T47D (cell line): ENCODE measurements at regions not wholly inside any gene's neighbourhood (a gene's known extent, or its start where the extent isn't known, plus 50 kb on each side); places are given as distances from the start of the nearest gene placed in this dataset.
"Not testable (repeated sequence)": the region's sequence is repeated elsewhere in the genome, so short reads cannot be mapped to it uniquely, and the experiment has no call there.

Experiments used
- DNase-seq, 2 experiments: peaks; one replicate each; pipeline versions ENCODE4 v3.0.0 to v3.0.0-alpha.2; 2011 to 2012; ENCODE audit warnings: low read depth in 1 of 2, low spot score in 1 of 2
- JUND ChIP-seq: IDR thresholded peaks from 2 replicates; pipeline ENCODE4 v1.6.1; 2012; ENCODE audit warnings: low read depth
- in situ Hi-C: cut with HindIII; loops from 2 replicates; pipeline ENCODE4 v1.10.0; 2016; ENCODE audit warnings: low sequenced_read_pairs, low pct_unique_long_range_greater_than_20kb

DNA sequence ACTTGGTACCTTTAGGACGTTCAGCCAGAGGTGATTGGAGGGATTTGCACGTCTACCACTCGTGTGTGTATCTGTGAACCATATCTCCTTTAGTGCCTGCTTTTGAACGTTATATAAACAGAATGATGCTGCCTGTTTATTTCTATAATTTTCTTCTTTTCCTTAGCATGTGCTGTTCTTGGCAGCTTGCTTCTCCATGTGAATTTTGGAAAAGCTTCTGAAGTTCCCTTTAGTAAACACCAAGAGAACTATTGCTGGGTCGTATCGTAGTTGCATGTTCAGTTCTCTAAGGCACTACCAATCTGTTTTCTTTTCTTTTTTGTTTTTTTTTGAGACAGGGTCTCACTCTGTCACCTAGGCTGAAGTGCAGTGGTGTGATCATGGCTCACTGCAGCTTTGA, 73.8 kb upstream of the FANCC start:
- in situ Hi-C loops = not testable (repeated sequence)

DNA sequence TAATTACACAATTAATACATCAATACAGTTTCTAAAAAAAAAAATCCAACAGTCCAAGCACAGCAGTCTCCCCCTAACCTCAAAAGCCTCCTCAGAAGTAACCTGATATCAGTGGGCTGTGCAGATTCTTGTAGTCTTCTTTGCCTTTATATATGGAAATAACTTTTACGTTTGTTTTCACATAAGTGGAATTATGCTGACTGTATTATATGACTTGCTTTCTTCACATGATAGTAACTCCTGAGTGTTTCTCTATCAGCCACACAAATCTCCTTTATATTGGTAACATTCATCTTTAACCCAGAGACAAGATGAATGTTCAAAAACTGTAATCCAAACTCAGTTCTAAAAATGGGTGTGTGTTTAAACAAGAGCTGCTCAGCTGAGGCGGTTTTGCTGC, 71.9 kb upstream of the FANCC start:
- in situ Hi-C loops = no loop called here
- DNase-seq = no peak
- no peak for TF ChIP-seq JUND

More for the DNA sequence above, 73.8 kb upstream of the FANCC start:
- not testable (repeated sequence) for DNase-seq

DNA sequence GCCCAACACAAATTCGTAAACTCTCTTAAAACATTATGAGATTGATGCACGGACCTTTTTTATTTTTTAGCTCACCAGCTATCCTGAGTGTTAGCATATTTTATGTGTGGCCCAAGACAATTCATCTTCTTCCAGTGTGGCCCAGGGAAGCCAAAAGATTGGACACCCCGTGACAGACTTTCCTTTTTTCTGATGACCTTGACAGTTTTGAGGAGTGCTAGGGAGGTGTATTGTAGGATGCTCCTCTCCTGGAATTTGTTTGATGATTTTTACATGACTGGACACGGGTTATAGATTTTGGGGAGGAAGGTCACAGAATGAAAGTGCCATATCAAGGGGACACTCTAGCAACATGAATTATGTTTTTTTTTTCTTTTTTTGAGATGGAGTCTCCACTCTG, 69.3 kb upstream of the FANCC start:
- no peak for DNase-seq
- in situ Hi-C loops = no loop called here
- TF ChIP-seq JUND = no peak

DNA sequence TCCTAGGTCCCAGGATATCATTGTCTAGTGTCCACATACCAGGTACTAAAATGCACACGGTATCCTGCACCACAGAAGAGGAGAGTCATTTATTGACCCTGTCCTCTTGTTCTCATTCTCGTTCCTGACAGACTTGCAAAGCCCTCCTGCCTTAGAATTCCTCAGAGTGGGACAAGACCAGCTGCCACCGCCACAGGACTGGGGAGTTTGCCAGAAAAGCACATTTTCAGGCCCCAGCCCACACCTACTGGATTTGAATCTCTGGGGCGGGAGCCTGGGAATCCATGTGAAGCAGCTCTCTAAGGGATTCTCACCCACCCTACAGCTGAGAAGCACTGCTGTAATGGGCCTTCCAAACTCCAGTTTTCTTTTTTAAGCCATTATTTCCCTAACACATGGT, 68.0 kb upstream of the FANCC start:
- in situ Hi-C loops = no loop called here
- DNase-seq = no peak
- TF ChIP-seq JUND = no peak

DNA sequence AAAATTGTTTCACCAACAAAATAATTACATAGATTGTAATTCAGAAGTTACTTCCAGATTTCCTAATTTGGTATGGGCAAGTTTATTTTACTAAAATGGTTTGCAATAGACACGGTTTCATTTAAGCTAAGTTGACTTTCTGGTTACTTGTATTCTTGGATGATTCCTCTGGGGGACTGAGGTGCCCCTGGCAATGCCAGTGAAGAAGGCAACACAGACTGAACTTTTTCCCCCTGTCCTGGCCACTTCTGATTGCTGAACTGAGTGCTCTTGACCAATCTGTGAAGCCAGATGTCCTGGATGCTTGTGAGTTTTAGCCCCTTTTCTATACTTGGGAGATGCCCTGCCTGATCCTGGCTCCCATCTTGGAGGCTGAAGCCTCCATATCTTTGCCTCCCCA, 66.3 kb upstream of the FANCC start:
- no peak for DNase-seq
- in situ Hi-C loops = no loop called here
- no peak for TF ChIP-seq JUND

DNA sequence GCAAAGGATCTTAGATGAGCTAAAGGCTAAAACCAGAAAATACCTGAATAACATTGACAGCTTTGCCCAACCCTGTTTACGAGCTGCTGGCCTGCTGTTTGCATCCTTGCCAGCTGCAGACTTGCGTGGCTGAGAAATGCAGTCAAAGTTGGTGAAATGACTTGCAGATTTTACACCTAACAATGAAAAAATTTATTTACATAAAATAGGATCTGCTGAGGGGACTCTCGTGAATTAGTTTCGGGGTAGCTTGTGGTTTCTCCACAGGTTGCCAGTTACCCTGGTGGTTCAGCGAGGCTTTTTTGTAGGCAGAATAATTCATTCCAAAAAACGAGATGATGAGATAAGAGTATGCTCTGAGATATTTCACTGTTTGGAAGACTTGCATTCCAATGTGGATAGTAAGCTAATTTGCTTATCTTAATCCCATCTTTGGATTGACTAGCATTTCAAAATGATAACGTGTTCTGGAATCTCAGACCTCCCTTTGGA, 65.7 kb upstream of the FANCC start:
- in situ Hi-C loops = no loop called here

DNA sequence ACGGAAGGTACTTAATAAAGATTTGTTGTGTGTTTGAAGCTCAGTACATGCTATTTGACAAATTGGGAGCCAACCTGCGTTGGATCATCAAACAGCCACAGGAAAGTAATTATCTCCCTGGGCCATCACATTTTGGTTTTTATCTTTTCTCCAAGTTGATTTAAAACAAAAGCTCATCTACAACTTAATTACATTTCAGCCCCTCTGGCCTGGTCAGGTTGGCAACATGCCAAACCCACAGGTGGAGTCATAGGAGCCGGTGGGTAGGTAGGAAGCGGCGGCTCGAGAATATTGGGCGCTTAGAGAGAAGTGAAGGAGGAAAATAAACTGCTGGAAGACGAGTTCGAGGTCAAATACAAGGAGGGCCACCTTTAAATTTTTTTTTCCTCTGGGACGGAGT, 64.9 kb upstream of the FANCC start:
- DNase-seq = peak in 1 of 2 experiments; percentile 3
- in situ Hi-C loops = no loop called here
- no peak for TF ChIP-seq JUND

More for the DNA sequence above, 65.7 kb upstream of the FANCC start:
- TF ChIP-seq JUND = no peak
- no peak for DNase-seq

DNA sequence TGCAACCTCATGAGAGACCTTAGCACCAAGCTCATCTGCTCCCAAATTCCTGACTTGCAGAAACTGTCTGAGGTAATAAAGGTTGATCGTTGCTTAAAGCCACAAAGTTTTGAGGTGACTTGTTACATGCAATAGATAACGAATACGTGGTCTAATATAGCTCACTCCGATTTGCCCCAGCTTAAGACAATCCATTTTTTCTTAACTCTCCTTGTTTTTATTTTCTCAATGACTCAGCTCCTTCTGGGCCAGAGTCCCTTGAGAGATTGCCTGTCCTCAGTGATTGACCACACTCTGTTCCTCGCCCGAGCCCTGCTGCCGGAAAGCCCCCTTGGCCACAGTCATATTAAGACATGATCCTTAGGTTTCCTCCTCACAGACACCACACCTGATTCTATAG, 63.7 kb upstream of the FANCC start:
- in situ Hi-C loops = no loop called here
- no peak for DNase-seq
- no peak for TF ChIP-seq JUND

DNA sequence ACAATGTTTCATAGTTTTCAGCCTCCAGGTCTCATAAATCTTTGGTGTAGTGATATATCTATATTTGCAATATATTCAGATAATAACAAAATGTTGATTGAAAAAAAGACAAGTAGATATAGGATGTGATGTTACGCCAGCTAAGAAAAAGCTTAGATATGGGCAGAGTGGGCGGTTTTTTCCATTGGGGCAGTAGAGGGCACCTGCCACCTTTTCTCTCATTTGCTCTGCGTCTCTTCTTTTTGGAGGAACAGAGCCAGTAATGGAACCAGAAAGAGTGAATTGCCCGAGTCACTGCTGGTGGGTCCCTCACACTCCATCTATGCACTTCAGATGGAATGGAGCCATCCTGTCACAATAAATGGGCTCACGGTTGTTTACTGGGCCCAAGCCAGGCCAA, 62.1 kb upstream of the FANCC start:
- DNase-seq = peak in 1 of 2 experiments; percentile 8
- in situ Hi-C loops = no loop called here
- no peak for TF ChIP-seq JUND

DNA sequence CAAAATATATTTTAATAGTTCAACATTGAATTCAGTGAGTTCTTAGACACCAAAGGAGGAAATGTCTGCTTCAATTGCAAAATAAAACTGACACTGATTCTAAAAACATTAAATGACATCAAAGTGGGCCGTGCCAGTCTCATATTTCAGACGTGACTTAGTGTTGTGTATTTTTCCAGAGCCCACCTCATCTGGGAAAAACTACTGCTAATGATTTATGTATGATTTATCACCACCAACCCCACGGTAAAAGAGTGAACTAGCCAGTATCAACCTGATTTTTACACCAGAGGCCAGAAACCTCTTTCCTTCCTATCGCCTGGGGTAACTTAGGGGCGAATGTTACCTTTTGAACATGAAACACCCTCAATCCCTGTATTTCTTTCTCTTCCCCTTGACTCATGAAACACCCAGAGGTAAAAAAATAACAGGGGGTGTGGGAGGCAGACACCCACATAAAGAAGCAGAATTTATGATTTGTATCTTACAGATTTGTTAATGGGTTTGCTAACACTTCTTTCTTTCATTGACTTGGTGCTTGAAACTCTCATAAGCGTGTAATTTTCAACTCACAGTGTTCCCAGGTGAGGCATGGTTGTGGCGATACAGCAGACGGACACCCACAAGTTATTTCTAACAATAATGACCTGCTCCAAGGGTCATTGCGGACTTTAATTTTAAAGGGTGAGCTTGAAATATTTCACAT, 56.4 kb upstream of the FANCC start:
- in situ Hi-C loops = no loop called here
- no peak for DNase-seq
- no peak for TF ChIP-seq JUND

DNA sequence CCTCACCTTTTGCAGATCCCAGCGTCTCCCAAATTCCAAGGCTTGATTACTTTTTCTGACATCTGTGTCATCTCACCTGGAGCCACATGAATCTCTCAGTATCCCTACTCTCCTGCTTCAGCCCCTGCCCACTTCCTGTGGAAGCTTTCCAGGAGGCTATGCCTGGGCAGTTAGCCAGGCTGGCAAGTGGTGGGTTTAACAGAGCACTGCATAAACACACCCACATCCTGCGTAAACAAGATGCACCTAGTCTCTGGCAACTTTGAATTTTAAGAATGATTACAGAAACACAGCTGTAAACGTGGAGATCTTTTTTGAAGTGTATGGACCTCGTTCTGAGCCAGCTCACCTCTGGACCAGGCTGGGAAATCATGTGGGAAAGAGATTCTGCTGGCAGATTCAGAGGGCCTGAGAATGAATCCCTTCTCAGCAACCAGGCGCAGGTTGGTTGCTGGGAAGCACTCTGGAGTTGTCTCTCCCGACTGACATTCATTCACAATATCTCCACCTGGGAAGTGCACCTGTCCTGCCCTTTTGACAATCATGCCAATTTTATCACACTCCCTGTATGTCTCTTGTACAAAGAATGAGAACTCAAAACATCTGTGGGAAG, 55.7 kb upstream of the FANCC start:
- no peak for TF ChIP-seq JUND
- in situ Hi-C loops = no loop called here
- DNase-seq = no peak

DNA sequence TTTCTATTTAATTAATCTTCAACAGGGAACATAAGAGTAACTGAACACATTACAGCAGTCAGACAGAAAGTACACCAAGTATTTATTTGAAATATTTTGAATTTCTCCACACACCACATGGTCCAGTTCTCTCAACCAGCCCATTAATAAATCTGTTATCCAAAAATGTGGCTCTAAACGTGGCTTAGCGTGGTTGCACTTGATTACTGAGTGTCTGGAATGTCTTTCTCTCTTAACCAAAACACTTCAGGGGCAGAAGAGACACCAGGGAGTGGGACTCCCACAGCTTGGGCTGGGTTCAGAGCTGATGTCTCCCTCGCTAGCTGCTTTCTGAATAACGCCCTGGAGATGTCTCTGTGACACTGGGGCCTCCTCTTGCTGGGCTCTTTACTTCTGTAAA, 52.6 kb upstream of the FANCC start:
- in situ Hi-C loops = no loop called here
- no peak for DNase-seq
- no peak for TF ChIP-seq JUND

DNA sequence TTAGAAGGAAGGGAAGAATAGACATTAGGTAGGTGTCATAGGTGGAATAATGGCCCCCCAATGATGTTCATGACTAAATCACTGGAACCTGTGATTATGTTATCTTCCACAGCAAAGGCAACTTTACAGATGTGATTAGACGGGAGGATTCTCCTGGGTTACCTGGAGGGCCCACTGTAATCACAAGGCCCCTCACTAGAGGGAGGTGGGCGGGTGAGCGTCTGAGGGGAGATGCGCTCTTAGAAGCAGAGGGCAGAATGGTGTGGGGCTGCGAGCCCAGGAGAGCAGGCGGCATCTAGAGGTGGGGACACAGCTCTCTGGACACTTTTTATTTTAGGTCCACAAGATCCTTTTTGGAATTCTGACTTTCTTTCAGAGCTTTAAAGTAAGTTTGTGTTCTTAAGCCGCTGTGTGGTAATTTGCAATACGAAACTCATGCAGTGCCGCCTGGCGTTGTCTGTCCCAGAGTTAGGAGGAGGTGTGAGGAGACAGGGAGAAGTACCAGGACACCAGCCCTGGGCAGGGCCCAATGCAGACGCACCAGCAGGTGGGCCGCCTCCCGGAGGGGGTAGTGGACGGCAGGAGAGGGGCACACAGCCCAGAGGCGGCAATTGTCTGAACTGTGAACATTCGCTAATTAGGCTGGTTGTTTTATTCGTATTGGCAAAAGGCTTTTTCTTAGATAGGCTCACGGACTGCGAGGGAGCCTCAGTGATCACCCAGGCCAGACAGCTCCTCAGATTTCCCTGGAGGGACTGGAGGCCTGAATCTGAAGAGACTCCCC, 51.1 kb upstream of the FANCC start:
- in situ Hi-C loops = no loop called here
- no peak for TF ChIP-seq JUND

More for the DNA sequence above, 51.1 kb upstream of the FANCC start:
- DNase-seq = no peak
